ENCODE measurements at regions not wholly inside any gene's neighbourhood (a gene's known extent, or its start where the extent isn't known, plus 50 kb on each side); places are given as distances from the start of the nearest gene placed in this dataset.

DNA sequence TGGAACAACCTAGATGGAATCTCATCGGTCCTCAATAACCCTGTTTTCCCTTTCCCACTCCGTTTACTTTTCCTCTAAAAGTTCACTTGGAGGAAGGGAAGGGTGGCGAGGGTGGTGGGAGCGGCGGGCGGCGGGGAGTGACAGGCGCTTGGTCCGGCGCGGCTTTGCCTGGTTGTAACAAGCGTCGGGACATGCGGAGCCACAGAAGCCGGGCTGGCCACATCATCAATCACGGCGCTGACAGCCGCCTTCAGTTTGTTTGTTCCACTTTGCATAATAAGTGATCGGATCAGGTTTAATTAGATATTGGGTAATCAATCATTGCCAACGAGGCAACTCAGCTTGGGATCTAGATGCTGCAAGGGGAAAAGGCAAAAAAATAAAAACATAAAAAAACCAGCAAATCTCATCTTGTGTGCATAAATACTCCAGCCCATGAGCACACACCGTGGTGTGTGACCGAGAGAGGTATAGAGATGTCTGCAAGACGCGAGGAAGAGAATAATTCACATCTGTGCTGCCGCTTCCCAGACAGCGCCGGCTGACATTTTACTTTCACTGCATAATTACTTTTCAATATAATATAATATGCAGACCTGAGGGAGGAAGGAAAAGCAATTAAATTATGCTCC, 396.2 kb upstream of the IRX4 start:
- intact Hi-C loops (cut with micrococcal nuclease): no loop called here
- H3K9me3 ChIP-seq (replicated peaks; ENCODE audit: control insufficient read depth, insufficient read depth, low read length): peaks cover 8% of the 10 kb centered on the region
- no peaks in the 10 kb centered on the region for H3K79me2 ChIP-seq (ENCODE audit: control insufficient read depth, insufficient read depth, low read length)
- DNase-seq (ENCODE audit: low read depth, low spot score) (no peak), FAIRE-seq (no peak)
- H3K27me3 ChIP-seq (ENCODE audit: control insufficient read depth in 2 of 2, insufficient read depth in 2 of 2, low read length in 2 of 2): no peaks in the 10 kb centered on the region
- no peak for TF ChIP-seq GATA2 (IDR thresholded peaks at IDR 0.05; ENCODE audit: insufficient read depth, insufficient read length, low read depth, low read length)
- TF ChIP-seq EZH2 (IDR thresholded peaks at IDR 0.05; ENCODE audit: borderline replicate concordance, low read depth, low read length, severe bottlenecking): no peak
- no peak for TF ChIP-seq POLR2AphosphoS5 (IDR thresholded peaks at IDR 0.05; ENCODE audit: insufficient read depth, low read depth, low read length)
- TF ChIP-seq FOS (IDR thresholded peaks at IDR 0.05; ENCODE audit: borderline replicate concordance, insufficient read depth, low read length): no peak
- no peak for TF ChIP-seq JUN (IDR thresholded peaks at IDR 0.05; ENCODE audit: borderline replicate concordance, insufficient read depth, insufficient read length, low read depth)
- TF ChIP-seq, protein P1, sequence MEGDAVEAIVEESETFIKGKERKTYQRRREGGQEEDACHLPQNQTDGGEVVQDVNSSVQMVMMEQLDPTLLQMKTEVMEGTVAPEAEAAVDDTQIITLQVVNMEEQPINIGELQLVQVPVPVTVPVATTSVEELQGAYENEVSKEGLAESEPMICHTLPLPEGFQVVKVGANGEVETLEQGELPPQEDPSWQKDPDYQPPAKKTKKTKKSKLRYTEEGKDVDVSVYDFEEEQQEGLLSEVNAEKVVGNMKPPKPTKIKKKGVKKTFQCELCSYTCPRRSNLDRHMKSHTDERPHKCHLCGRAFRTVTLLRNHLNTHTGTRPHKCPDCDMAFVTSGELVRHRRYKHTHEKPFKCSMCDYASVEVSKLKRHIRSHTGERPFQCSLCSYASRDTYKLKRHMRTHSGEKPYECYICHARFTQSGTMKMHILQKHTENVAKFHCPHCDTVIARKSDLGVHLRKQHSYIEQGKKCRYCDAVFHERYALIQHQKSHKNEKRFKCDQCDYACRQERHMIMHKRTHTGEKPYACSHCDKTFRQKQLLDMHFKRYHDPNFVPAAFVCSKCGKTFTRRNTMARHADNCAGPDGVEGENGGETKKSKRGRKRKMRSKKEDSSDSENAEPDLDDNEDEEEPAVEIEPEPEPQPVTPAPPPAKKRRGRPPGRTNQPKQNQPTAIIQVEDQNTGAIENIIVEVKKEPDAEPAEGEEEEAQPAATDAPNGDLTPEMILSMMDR (IDR thresholded peaks at IDR 0.05; ENCODE audit: extremely low read depth in 1 of 2, insufficient read depth in 1 of 2, low read depth in 1 of 2, low read length in 2 of 2): no peak
- TF ChIP-seq, protein P2, sequence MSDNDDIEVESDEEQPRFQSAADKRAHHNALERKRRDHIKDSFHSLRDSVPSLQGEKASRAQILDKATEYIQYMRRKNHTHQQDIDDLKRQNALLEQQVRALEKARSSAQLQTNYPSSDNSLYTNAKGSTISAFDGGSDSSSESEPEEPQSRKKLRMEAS (IDR thresholded peaks at IDR 0.05; ENCODE audit: insufficient read depth, insufficient read length): no peak
- no peak for TF ChIP-seq MYC (IDR thresholded peaks at IDR 0.05; ENCODE audit: low read depth, low read length)
- no peak for TF ChIP-seq POLR2A (IDR thresholded peaks at IDR 0.05; ENCODE audit: low read depth, low read length)
- H3K4me3 ChIP-seq (replicated peaks in 1 of 3; ENCODE audit: insufficient read depth in 1 of 3, low read depth in 1 of 3, low read length in 3 of 3): no peak overlapping the region
- CTCF ChIA-PET: no interaction called here
- POLR2A ChIA-PET: no interaction called here
- H3K9ac ChIP-seq (replicated peaks; ENCODE audit: extremely low read depth, insufficient read depth, low read length): no peak overlapping the region
- H2AFZ ChIP-seq (ENCODE audit: low read depth, low read length): no peak overlapping the region
- H3K4me1 ChIP-seq (ENCODE audit: control insufficient read depth, extremely low read depth, insufficient read depth, low read length): no peaks in the 10 kb centered on the region
- H4K20me1 ChIP-seq (replicated peaks; ENCODE audit: control insufficient read depth, extremely low read depth, insufficient read depth, low read length): no peaks in the 10 kb centered on the region
- H3K27ac ChIP-seq (ENCODE audit: insufficient read depth, low read depth, low read length): no peak overlapping the region
- H3K4me2 ChIP-seq (ENCODE audit: insufficient read depth, low read length): no peak overlapping the region
- BruUV-seq (replicated peaks): no TSS peak
- dilution Hi-C loops (cut with MboI; ENCODE audit: extremely low pct_ligation_motif_present, low sequenced_read_pairs): no loop called here
- H3K9me1 ChIP-seq (replicated peaks; ENCODE audit: control insufficient read depth, extremely low read depth, insufficient read depth, low read length): no peaks in the 10 kb centered on the region
- no peaks in the 10 kb centered on the region for H3K36me3 ChIP-seq (ENCODE audit: control insufficient read depth in 2 of 2, extremely low read depth in 1 of 2, insufficient read depth in 2 of 2, low read length in 2 of 2)

All from endothelial cell of umbilical vein (primary cell).